Gastrocnemius medialis (tissue), 4 donors: ENCODE measurements at regions not wholly inside any gene's neighbourhood (a gene's known extent, or its start where the extent isn't known, plus 50 kb on each side); places are given as distances from the start of the nearest gene placed in this dataset.

Experiments
- ATAC-seq, 2 donors: fragments of 150-250 bp; one replicate each; pipeline ENCODE4 v1.9.1; 2016
- DNase-seq, 2 donors: peaks; one replicate each; pipeline ENCODE4 v3.0.0-alpha.2; 2019
- H3K27ac ChIP-seq, 4 donors: fragments of 200-600 bp; sonication (generic); 1 replicate in 1 of 4; 2 replicates in 3 of 4; pipeline ENCODE4 v1.5.1; 2016 to 2018; ENCODE audit warnings: mild to moderate bottlenecking in 2 of 4, moderate library complexity in 1 of 4
- H3K27me3 ChIP-seq, 3 donors: fragments of 200-600 bp; sonication (generic) in 2 of 3; 1 replicate in 1 of 3; 2 replicates in 2 of 3; pipeline versions ENCODE4 v1.5.1 to v1.6.0; 2016 to 2019; ENCODE audit warnings: mild to moderate bottlenecking in 1 of 3, moderate library complexity in 1 of 3
- H3K36me3 ChIP-seq, 2 donors: fragments of 200-600 bp; sonication (generic) in 1 of 2; one replicate each; pipeline ENCODE4 v1.5.1; 2017 to 2018
- H3K4me1 ChIP-seq, 2 donors: fragments of 200-600 bp; sonication (generic) in 1 of 2; one replicate each; pipeline ENCODE4 v1.5.1; 2016 to 2017; ENCODE audit warnings: mild to moderate bottlenecking in 2 of 2
- H3K4me3 ChIP-seq, 4 donors: fragments of 200-600 bp; sonication (generic) in 3 of 4; 1 replicate in 1 of 4; 2 replicates in 3 of 4; pipeline ENCODE4 v1.5.1; 2016 to 2019; ENCODE audit warnings: mild to moderate bottlenecking in 2 of 4
- H3K9me3 ChIP-seq, 3 donors: fragments of 200-600 bp; sonication (generic) in 2 of 3; 1 replicate in 1 of 3; 2 replicates in 2 of 3; pipeline ENCODE4 v1.5.1; 2016 to 2019
- POLR2A ChIP-seq, 2 donors: fragments of 450-650 bp; IDR thresholded peaks; one replicate each; pipeline ENCODE4 v1.6.1; 2017; ENCODE audit warnings: antibody characterized with exemption in 2 of 2, mild to moderate bottlenecking in 2 of 2, moderate library complexity in 2 of 2
- in situ Hi-C, 4 donors: fragments of 200-750 bp; cut with MboI; loops; one replicate each; pipeline versions ENCODE4 v1.15.0 to v1.8.0; 2017; ENCODE audit warnings: low sequenced_read_pairs in 4 of 4
- intact Hi-C: fragments of 100-400 bp; cut with DNase I; formaldehyde crosslinking; loops from one replicate; pipeline ENCODE4 v1.15.1; 2023; ENCODE audit warnings: low total_unique reads
- TF ChIP-seq, protein P1 (sequence below), 5 experiments: fragments of 450-650 bp in 3 of 5; fragments of 200-600 bp in 2 of 5; sonication (generic) in 2 of 5; IDR thresholded peaks in 4 of 5; conservative IDR thresholded peaks in 1 of 5; 1 replicate in 4 of 5; 2 replicates in 1 of 5; pipeline ENCODE4 v1.5.1; 2016 to 2019; ENCODE audit warnings: antibody characterized with exemption in 5 of 5, mild to moderate bottlenecking in 3 of 5, moderate library complexity in 3 of 5

DNA sequence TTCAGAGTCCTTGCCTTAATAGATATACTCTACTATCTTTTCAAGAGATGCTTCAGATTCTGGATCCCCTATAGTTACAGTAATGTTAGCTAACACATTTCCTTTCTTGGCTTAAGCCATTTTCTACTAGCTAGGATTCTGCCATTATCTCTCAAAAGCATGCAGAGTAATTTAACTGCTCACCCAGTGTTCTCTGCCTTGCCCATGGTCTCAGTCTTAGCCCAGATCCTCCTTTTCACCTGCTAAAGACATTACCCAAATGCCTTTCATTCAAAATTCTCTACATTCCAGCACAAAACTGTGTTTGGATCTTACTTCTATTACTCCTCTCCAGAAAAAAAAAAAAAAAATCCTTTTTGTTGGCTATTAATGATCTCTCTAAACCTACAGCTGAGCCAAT, 474.2 kb upstream of the LRRTM1 start:
- ATAC-seq (no peak), DNase-seq (no peak)
- no peak overlapping the region for H3K27ac ChIP-seq
- H3K4me3 ChIP-seq: no peak overlapping the region
- H3K9me3 ChIP-seq: no peaks in the 10 kb centered on the region
- in situ Hi-C loops (no loop called here), intact Hi-C loops (no loop called here)
- TF ChIP-seq POLR2A (IDR thresholded peaks at IDR 0.05): no peak
- TF ChIP-seq, protein P1, sequence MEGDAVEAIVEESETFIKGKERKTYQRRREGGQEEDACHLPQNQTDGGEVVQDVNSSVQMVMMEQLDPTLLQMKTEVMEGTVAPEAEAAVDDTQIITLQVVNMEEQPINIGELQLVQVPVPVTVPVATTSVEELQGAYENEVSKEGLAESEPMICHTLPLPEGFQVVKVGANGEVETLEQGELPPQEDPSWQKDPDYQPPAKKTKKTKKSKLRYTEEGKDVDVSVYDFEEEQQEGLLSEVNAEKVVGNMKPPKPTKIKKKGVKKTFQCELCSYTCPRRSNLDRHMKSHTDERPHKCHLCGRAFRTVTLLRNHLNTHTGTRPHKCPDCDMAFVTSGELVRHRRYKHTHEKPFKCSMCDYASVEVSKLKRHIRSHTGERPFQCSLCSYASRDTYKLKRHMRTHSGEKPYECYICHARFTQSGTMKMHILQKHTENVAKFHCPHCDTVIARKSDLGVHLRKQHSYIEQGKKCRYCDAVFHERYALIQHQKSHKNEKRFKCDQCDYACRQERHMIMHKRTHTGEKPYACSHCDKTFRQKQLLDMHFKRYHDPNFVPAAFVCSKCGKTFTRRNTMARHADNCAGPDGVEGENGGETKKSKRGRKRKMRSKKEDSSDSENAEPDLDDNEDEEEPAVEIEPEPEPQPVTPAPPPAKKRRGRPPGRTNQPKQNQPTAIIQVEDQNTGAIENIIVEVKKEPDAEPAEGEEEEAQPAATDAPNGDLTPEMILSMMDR (IDR thresholded peaks at IDR 0.05 in 4 of 5, conservative IDR thresholded peaks at IDR 0.05 in 1 of 5): no peak
- H3K27me3 ChIP-seq: no peaks in the 10 kb centered on the region
- no peaks in the 10 kb centered on the region for H3K36me3 ChIP-seq
- no peaks in the 10 kb centered on the region for H3K4me1 ChIP-seq

DNA sequence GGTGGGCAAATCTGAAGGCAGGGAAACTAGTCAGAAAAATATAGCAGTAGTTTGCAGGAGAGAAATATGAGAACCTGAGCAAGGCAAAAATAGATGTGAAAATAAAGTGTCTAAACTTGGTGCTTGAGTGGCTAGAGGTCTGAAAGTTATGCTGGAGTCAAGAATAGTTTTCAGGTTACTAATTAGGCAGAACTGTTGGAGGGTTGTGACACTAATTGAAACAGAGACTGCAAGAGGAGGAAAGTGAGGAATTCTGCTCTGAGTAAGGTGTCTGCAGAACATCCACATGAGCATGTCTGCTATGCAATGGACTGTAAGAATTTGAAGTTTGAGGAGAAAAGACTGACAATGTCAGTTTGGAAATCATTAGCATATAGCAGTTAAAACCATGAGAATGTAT, 444.0 kb upstream of the LRRTM1 start:
- no peak for ATAC-seq
- in situ Hi-C loops: no loop called here
- Histone ChIP-seq H3K27me3 (no peaks in the 10 kb centered on the region), H3K36me3 (no peaks in the 10 kb centered on the region), H3K4me1 (no peaks in the 10 kb centered on the region), H3K27ac (no peak overlapping the region), H3K9me3 (no peaks in the 10 kb centered on the region), H3K4me3 (no peak overlapping the region)
- intact Hi-C loops: no loop called here
- no peak for DNase-seq
- TF ChIP-seq, protein P1 (IDR thresholded peaks at IDR 0.05 in 4 of 5, conservative IDR thresholded peaks at IDR 0.05 in 1 of 5): no peak
- no peak for TF ChIP-seq POLR2A (IDR thresholded peaks at IDR 0.05)

DNA sequence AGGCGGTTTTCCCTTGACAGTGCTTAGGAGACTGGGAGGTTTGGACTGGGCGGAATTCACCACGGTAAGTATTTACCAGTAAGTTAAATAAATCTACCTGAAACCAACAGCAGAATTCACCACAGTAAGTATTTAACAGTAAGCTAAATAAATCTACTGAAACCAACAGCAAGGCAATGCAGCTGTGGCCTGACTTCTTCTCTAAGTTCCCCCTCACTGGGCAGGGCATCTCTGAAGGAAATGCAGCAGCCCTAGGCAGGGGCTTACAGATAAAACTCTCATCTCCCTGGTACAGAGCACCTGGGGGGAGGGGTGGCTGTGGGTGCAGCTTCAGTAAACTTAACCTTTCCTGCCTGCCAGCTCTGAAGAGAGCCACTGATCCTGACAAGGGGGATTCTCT, 432.5 kb upstream of the LRRTM1 start:
- no peak overlapping the region for H3K4me3 ChIP-seq
- TF ChIP-seq, protein P1 (IDR thresholded peaks at IDR 0.05 in 4 of 5, conservative IDR thresholded peaks at IDR 0.05 in 1 of 5): no peak
- TF ChIP-seq POLR2A (IDR thresholded peaks at IDR 0.05): no peak
- no peaks in the 10 kb centered on the region for H3K9me3 ChIP-seq
- H3K4me1 ChIP-seq: no peaks in the 10 kb centered on the region
- intact Hi-C loops: no loop called here
- H3K36me3 ChIP-seq: no peaks in the 10 kb centered on the region
- ATAC-seq (no peak), DNase-seq (no peak)
- H3K27me3 ChIP-seq: no peaks in the 10 kb centered on the region
- in situ Hi-C loops: no loop called here
- no peak overlapping the region for H3K27ac ChIP-seq

DNA sequence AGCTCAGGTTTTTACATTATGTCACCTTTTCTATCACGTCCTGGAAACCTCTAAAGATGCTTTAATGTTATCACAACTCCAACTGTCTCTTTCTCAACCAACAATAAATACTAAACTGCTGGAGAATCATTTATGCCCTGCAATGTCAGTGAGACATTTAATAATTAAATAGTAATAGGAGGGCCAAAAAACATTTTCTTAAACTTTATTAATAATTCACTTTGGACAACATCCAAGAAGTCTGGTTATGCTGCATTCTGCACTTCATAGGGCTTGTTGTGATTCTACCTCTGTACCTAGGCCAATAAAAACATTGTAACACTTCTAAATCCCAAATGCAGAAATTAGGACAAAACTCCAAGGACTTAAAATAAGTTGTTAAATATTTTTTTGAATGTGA, 420.4 kb upstream of the LRRTM1 start:
- in situ Hi-C loops (no loop called here), intact Hi-C loops (no loop called here)
- Histone ChIP-seq H3K4me3 (no peak overlapping the region), H3K4me1 (no peaks in the 10 kb centered on the region), H3K27ac (no peak overlapping the region), H3K36me3 (no peaks in the 10 kb centered on the region), H3K9me3 (no peaks in the 10 kb centered on the region), H3K27me3 (no peaks in the 10 kb centered on the region)
- no peak for ATAC-seq
- no peak for DNase-seq
- TF ChIP-seq, protein P1 (IDR thresholded peaks at IDR 0.05 in 4 of 5, conservative IDR thresholded peaks at IDR 0.05 in 1 of 5): no peak
- TF ChIP-seq POLR2A (IDR thresholded peaks at IDR 0.05): no peak

DNA sequence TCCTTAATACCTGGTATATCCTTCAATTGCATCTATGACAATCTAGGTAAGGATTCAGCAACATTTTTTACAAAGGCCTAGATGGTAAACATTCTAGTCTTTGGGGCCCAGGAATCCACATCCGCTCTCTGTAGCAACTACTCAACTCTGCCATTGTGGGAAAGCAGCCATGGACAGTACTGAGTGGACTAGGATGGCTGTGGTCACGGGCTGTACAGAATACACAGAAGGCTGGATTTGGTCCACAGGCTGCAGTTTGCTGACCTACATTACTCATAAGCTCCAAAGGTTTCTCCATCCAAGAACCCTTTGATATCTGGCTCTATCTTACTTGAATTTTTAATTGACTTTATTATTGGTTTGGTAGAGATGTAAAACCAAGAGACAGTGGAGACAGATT, 418.3 kb upstream of the LRRTM1 start:
- Histone ChIP-seq H3K27me3 (no peaks in the 10 kb centered on the region), H3K4me1 (no peaks in the 10 kb centered on the region), H3K27ac (no peak overlapping the region), H3K4me3 (no peak overlapping the region), H3K36me3 (no peaks in the 10 kb centered on the region), H3K9me3 (no peaks in the 10 kb centered on the region)
- TF ChIP-seq POLR2A (IDR thresholded peaks at IDR 0.05): no peak
- TF ChIP-seq, protein P1 (IDR thresholded peaks at IDR 0.05 in 4 of 5, conservative IDR thresholded peaks at IDR 0.05 in 1 of 5): no peak
- in situ Hi-C loops: no loop called here
- ATAC-seq (no peak), DNase-seq (no peak)
- intact Hi-C loops: no loop called here
